IMR-90 (cell line): ENCODE measurements at regions not wholly inside any gene's neighbourhood (a gene's known extent, or its start where the extent isn't known, plus 50 kb on each side); places are given as distances from the start of the nearest gene placed in this dataset.

Experiments used
- ATAC-seq: fragments of 200-7000 bp; cut with Tn5 transposase; 2 replicates; pipeline ENCODE4 v1.9.1; 2020; ENCODE audit warnings: low read depth, mild to moderate bottlenecking, moderate library complexity
- BruUV-seq: library from RNA; stranded (reverse); fragments of 400-500 nt; replicated peaks from 2 replicates; lab custom pipeline; 2021; lab: Mats Ljungman, UMichigan
- CTCF ChIA-PET: fragments of 300-600 bp; formaldehyde crosslinking; extraction: SDS; loops from one replicate; lab custom pipeline; 2021; ENCODE audit warnings: antibody characterized with exemption; lab: Yijun Ruan, JAX
- POLR2A ChIA-PET: fragments of 300-600 bp; sonication (Branson Sonifier 250); formaldehyde crosslinking; loops from one replicate; lab custom pipeline; 2022; ENCODE audit warnings: antibody characterized with exemption; ENCODE audit not compliant: unreplicated experiment; lab: Charles Lee
- DNase-seq: peaks from one replicate; pipeline ENCODE4 v3.0.0; 2013
- H2AFZ ChIP-seq: replicated peaks from 2 replicates; pipeline ENCODE3; 2013; ENCODE audit warnings: low read length, mild to moderate bottlenecking; ENCODE audit not compliant: poor library complexity
- H2AK5ac ChIP-seq: 2 replicates; pipeline ENCODE4 v1.6.1; 2013; ENCODE audit warnings: low read depth, low read length, inconsistent platforms
- H2AK9ac ChIP-seq: replicated peaks from 2 replicates; pipeline ENCODE3; 2013; ENCODE audit warnings: mild to moderate bottlenecking, low read depth, low read length, moderate library complexity; ENCODE audit not compliant: poor library complexity
- H2BK120ac ChIP-seq: 2 replicates; pipeline ENCODE4 v1.6.1; 2013; ENCODE audit warnings: low read depth, low read length, inconsistent platforms
- H2BK15ac ChIP-seq: 3 replicates; pipeline ENCODE4 v1.6.1; 2013; ENCODE audit warnings: low read depth, low read length, inconsistent platforms
- H2BK20ac ChIP-seq: 2 replicates; pipeline ENCODE4 v1.6.1; 2013; ENCODE audit warnings: low read depth, mild to moderate bottlenecking, inconsistent platforms, low read length, moderate library complexity
- H2BK5ac ChIP-seq: 2 replicates; pipeline ENCODE4 v1.6.1; 2013; ENCODE audit warnings: mild to moderate bottlenecking, low read depth, low read length, inconsistent platforms; ENCODE audit not compliant: poor library complexity, severe bottlenecking
- H3K14ac ChIP-seq: replicated peaks from 2 replicates; pipeline ENCODE4 v1.6.1; 2013; ENCODE audit warnings: low read depth, low read length, inconsistent platforms
- H3K18ac ChIP-seq: 2 replicates; pipeline ENCODE4 v1.6.1; 2013; ENCODE audit warnings: low read depth, low read length, control low read depth
- H3K23ac ChIP-seq: 2 replicates; pipeline ENCODE4 v1.6.1; 2013; ENCODE audit warnings: low read depth, low read length, inconsistent platforms
- H3K27ac ChIP-seq: 2 replicates; pipeline ENCODE4 v1.5.1; 2013; ENCODE audit warnings: mild to moderate bottlenecking, control low read depth, low read length; ENCODE audit not compliant: insufficient read depth
- H3K27me3 ChIP-seq: 2 replicates; pipeline ENCODE4 v1.6.1; 2013; ENCODE audit warnings: low read length; ENCODE audit not compliant: control insufficient read depth, insufficient read depth
- H3K36me3 ChIP-seq: 2 replicates; pipeline ENCODE4 v1.6.1; 2013; ENCODE audit warnings: low read length, mixed read lengths; ENCODE audit not compliant: control insufficient read depth, insufficient read depth
- H3K4ac ChIP-seq: 2 replicates; pipeline ENCODE4 v1.6.1; 2013; ENCODE audit warnings: low read depth, low read length, inconsistent platforms
- H3K4me1 ChIP-seq: 2 replicates; pipeline ENCODE4 v1.6.1; 2013; ENCODE audit warnings: low read length, mixed read lengths; ENCODE audit not compliant: control insufficient read depth, insufficient read depth
- H3K4me2 ChIP-seq: 2 replicates; pipeline ENCODE4 v1.6.1; 2013; ENCODE audit warnings: low read depth, mild to moderate bottlenecking, control low read depth, low read length, moderate library complexity
- H3K4me3 ChIP-seq: 2 replicates; pipeline ENCODE4 v1.5.1; 2013; ENCODE audit warnings: low read depth, mild to moderate bottlenecking, control low read depth, low read length, moderate library complexity; ENCODE audit not compliant: insufficient read depth
- H3K56ac ChIP-seq: 2 replicates; pipeline ENCODE4 v1.6.1; 2013; ENCODE audit warnings: low read length, inconsistent platforms; ENCODE audit not compliant: insufficient read depth; ENCODE audit errors: extremely low read depth
- H3K79me1 ChIP-seq, 2 experiments: 2 replicates each; pipeline ENCODE4 v1.6.1; 2013; ENCODE audit warnings: low read length in 2 of 2, inconsistent platforms in 1 of 2, low read depth in 1 of 2
- H3K9ac ChIP-seq: 2 replicates; pipeline ENCODE4 v1.6.1; 2013; ENCODE audit warnings: low read depth, low read length, control low read depth
- H3K9me1 ChIP-seq: 2 replicates; pipeline ENCODE4 v1.6.1; 2013; ENCODE audit warnings: low read length, inconsistent platforms; ENCODE audit not compliant: insufficient read depth
- H3K9me3 ChIP-seq: 2 replicates; pipeline ENCODE4 v1.6.1; 2013; ENCODE audit warnings: low read length; ENCODE audit not compliant: control insufficient read depth, insufficient read depth
- H4K20me1 ChIP-seq: 2 replicates; pipeline ENCODE4 v1.6.1; 2013; ENCODE audit warnings: low read length, inconsistent platforms; ENCODE audit not compliant: insufficient read depth
- H4K5ac ChIP-seq: 2 replicates; pipeline ENCODE4 v1.6.1; 2013; ENCODE audit warnings: mild to moderate bottlenecking, low read depth, low read length, control low read depth
- H4K8ac ChIP-seq, 2 experiments: 2 replicates each; pipeline ENCODE4 v1.6.1; 2013; ENCODE audit warnings: low read depth in 2 of 2, low read length in 2 of 2, control low read depth in 1 of 2, inconsistent platforms in 1 of 2
- H4K91ac ChIP-seq: 2 replicates; pipeline ENCODE4 v1.6.1; 2013; ENCODE audit warnings: low read depth, low read length, inconsistent platforms; ENCODE audit not compliant: insufficient read depth
- BHLHE40 ChIP-seq: fragments of 150-350 bp; IDR thresholded peaks from 2 replicates; pipeline ENCODE4 v1.6.1; 2016; ENCODE audit warnings: mild to moderate bottlenecking, low read depth, low read length
- CEBPB ChIP-seq: IDR thresholded peaks from 2 replicates; pipeline ENCODE4 v1.6.1; 2012; ENCODE audit warnings: low read depth, low read length, improper control_type of control experiment
- CHD1 ChIP-seq: IDR thresholded peaks from 2 replicates; pipeline ENCODE4 v1.6.1; 2012; ENCODE audit warnings: low read depth, low read length, improper control_type of control experiment
- CTCF ChIP-seq: conservative IDR thresholded peaks from 2 replicates; pipeline ENCODE4 v1.5.1; 2012; ENCODE audit warnings: mild to moderate bottlenecking, low read depth, low read length, improper control_type of control experiment
- ELK1 ChIP-seq: fragments of 150-350 bp; IDR thresholded peaks from 2 replicates; pipeline ENCODE4 v1.6.1; 2016; ENCODE audit warnings: low read depth, mild to moderate bottlenecking, low read length, moderate library complexity, borderline replicate concordance
- FOS ChIP-seq: fragments of 150-350 bp; IDR thresholded peaks from 2 replicates; pipeline ENCODE4 v1.6.1; 2016; ENCODE audit warnings: low read depth, low read length
- MAFK ChIP-seq: IDR thresholded peaks from 2 replicates; pipeline ENCODE4 v1.6.1; 2012; ENCODE audit warnings: low read depth, low read length, improper control_type of control experiment
- MAZ ChIP-seq: IDR thresholded peaks from 2 replicates; pipeline ENCODE4 v1.6.1; 2012; ENCODE audit warnings: low read depth, mild to moderate bottlenecking, low read length, improper control_type of control experiment, moderate library complexity, borderline replicate concordance
- MXI1 ChIP-seq: IDR thresholded peaks from 2 replicates; pipeline ENCODE4 v1.6.1; 2012; ENCODE audit warnings: low read depth, mild to moderate bottlenecking, low read length, moderate library complexity, borderline replicate concordance
- NFE2L2 ChIP-seq: fragments of 150-350 bp; IDR thresholded peaks from 2 replicates; pipeline ENCODE4 v1.6.1; 2016; ENCODE audit warnings: low read depth, mild to moderate bottlenecking, low read length
- POLR2A ChIP-seq: IDR thresholded peaks from 2 replicates; pipeline ENCODE4 v1.6.1; 2012; ENCODE audit warnings: mild to moderate bottlenecking, low read depth, low read length
- RAD21 ChIP-seq: IDR thresholded peaks from 2 replicates; pipeline ENCODE4 v1.6.1; 2012; ENCODE audit warnings: low read length, improper control_type of control experiment
- RCOR1 ChIP-seq: IDR thresholded peaks from 2 replicates; pipeline ENCODE4 v1.6.1; 2012; ENCODE audit warnings: mild to moderate bottlenecking, low read length, improper control_type of control experiment; ENCODE audit not compliant: insufficient replicate concordance
- RFX5 ChIP-seq: IDR thresholded peaks from 2 replicates; pipeline ENCODE4 v1.8.0; 2012; ENCODE audit warnings: low read depth, mild to moderate bottlenecking, low read length, moderate library complexity
- SMC3 ChIP-seq: fragments of 150-350 bp; IDR thresholded peaks from 2 replicates; pipeline ENCODE4 v1.6.1; 2016; ENCODE audit warnings: low read depth, mild to moderate bottlenecking, antibody characterized with exemption, low read length, moderate library complexity
- WGBS, 2 experiments: methylation state at CpG; one replicate each; pipeline versions ENCODE4 v1.1.5 to v1.1.7; 2013; ENCODE audit warnings: missing lambda C conversion rate in 2 of 2; ENCODE audit not compliant: insufficient read length in 1 of 2; ENCODE audit errors: extremely low coverage in 2 of 2; 5-methylcytosine and 5-hydroxymethylcytosine counted together
- dilution Hi-C: fragments of 300-500 bp; cut with HindIII; formaldehyde crosslinking; loops from one replicate; pipeline ENCODE4 v1.14.3; 2018; ENCODE audit warnings: low sequenced_read_pairs; ENCODE audit not compliant: unreplicated experiment
- in situ Hi-C: fragments of 300-500 bp; cut with MboI; formaldehyde crosslinking; loops from 3 replicates; pipeline ENCODE4 v1.14.3; 2019; ENCODE audit warnings: low sequenced_read_pairs, inconsistent platforms, mixed read lengths
- intact Hi-C: fragments of 100-400 bp; cut with micrococcal nuclease; formaldehyde crosslinking; loops from 2 replicates; pipeline ENCODE4 v1.10.0; 2022
- TF ChIP-seq, protein P1 (sequence below): fragments of 150-350 bp; IDR thresholded peaks from 2 replicates; pipeline ENCODE4 v1.6.1; 2017; ENCODE audit warnings: mild to moderate bottlenecking, antibody characterized with exemption, low read length, low read depth

DNA sequence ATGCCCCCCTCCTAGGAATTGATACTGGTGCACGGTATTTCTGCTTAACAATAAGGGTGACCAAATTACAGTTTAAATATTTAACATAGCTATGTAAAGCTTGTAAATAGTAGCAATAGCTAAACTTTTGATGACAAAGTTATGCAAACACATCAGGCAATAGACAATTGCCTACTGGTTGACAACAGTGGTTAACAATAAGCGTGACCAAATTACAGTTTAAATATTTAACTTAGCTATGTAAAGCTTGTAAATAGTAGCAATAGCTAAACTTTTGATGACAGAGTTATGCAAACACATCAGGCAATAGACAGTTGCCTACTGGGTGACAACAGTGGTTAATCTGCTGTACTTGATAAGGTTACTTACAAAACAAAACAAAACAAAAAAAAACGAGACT, 886.5 kb upstream of the FLRT2 start:
- in situ Hi-C loops (no loop called here), dilution Hi-C loops (no loop called here), intact Hi-C loops (no loop called here)
- Histone ChIP-seq H2BK120ac (no peak overlapping the region), H2BK15ac (no peak overlapping the region), H3K27ac (no peak overlapping the region), H2BK20ac (no peak overlapping the region), H2BK5ac (no peak overlapping the region), H3K18ac (no peak overlapping the region), H3K4ac (no peak overlapping the region), H3K9ac (no peak overlapping the region), H4K20me1 (no peaks in the 10 kb centered on the region), H4K8ac (no peak overlapping the region), H2AFZ (no peak overlapping the region), H3K23ac (no peak overlapping the region), H3K9me3 (no peaks in the 10 kb centered on the region), H3K4me1 (no peaks in the 10 kb centered on the region), H3K14ac (no peak overlapping the region), H3K36me3 (no peaks in the 10 kb centered on the region), H2AK9ac (no peak overlapping the region), H3K56ac (no peak overlapping the region), H4K91ac (no peak overlapping the region), H3K4me3 (no peak overlapping the region), H3K9me1 (no peaks in the 10 kb centered on the region), H4K5ac (no peak overlapping the region), H2AK5ac (no peak overlapping the region), H3K27me3 (no peaks in the 10 kb centered on the region), H3K79me1 (no peaks in the 10 kb centered on the region), H3K4me2 (no peak overlapping the region)
- ChIA-PET POLR2A (no interaction called here), CTCF (interaction anchor here (0.7 to 1.0 kb wide), 2 partner anchors 77 to 1351 kb away, joined by 3 to 4 read pairs; no protein-coding TSS in a partner anchor)
- no peak for TF ChIP-seq MAZ
- TF ChIP-seq MAFK = no peak
- no peak for TF ChIP-seq CHD1
- no peak for TF ChIP-seq MXI1
- TF ChIP-seq SMC3 = no peak
- TF ChIP-seq RAD21 = no peak
- TF ChIP-seq CTCF = no peak
- TF ChIP-seq ELK1 = no peak
- TF ChIP-seq RFX5 = no peak
- no peak for TF ChIP-seq RCOR1
- no peak for TF ChIP-seq FOS
- TF ChIP-seq, protein P1, sequence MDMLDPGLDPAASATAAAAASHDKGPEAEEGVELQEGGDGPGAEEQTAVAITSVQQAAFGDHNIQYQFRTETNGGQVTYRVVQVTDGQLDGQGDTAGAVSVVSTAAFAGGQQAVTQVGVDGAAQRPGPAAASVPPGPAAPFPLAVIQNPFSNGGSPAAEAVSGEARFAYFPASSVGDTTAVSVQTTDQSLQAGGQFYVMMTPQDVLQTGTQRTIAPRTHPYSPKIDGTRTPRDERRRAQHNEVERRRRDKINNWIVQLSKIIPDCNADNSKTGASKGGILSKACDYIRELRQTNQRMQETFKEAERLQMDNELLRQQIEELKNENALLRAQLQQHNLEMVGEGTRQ = no peak
- no peak for TF ChIP-seq POLR2A
- no peak for TF ChIP-seq CEBPB
- no peak for TF ChIP-seq NFE2L2
- TF ChIP-seq BHLHE40 = no peak
- DNase-seq (no peak), ATAC-seq (no peak)
- no TSS peak for BruUV-seq
- no CpG with 5 or more reads among the region's 3 CpGs for WGBS, 2 experiments
